ENCODE measurements at regions not wholly inside any gene's neighbourhood (a gene's known extent, or its start where the extent isn't known, plus 50 kb on each side); places are given as distances from the start of the nearest gene placed in this dataset.
A peak's percentile ranks its signal among the peaks of the same experiment; 100 is the strongest.

- WGBS, 5 donors: 90 to 95% (median 91%) methylated on average over 4 of the region's 4 CpGs
- no peaks in the 10 kb centered on the region for H3K4me1 ChIP-seq
- no peaks in the 10 kb centered on the region for H3K27me3 ChIP-seq
- no peaks in the 10 kb centered on the region for H3K9me3 ChIP-seq
- no peak overlapping the region for H3K4me3 ChIP-seq
- TF ChIP-seq EP300 (IDR thresholded peaks at IDR 0.05) (no peak), POLR2AphosphoS5 (IDR thresholded peaks at IDR 0.05) (no peak), CTCF (IDR thresholded peaks at IDR 0.05) (no peak), POLR2A (IDR thresholded peaks at IDR 0.05) (no peak)
- intact Hi-C loops (cut with DNase I; ENCODE audit: low total_unique reads): no loop called here
- H3K36me3 ChIP-seq: no peaks in the 10 kb centered on the region
- no peak overlapping the region for H3K27ac ChIP-seq
- DNase-seq: no peak
These were observed 50.8 kb upstream of the INCENP start for GRCh38 chr11:62073061-62073460.

GRCh38 chr11:62071408-62071807, 52.4 kb upstream of the INCENP start:
- Histone ChIP-seq H3K27ac (no peak overlapping the region), H3K4me3 (no peak overlapping the region), H3K27me3 (no peaks in the 10 kb centered on the region), H3K9me3 (no peaks in the 10 kb centered on the region), H3K4me1 (no peaks in the 10 kb centered on the region), H3K36me3 (no peaks in the 10 kb centered on the region)
- TF ChIP-seq CTCF (IDR thresholded peaks at IDR 0.05) (no peak), EP300 (IDR thresholded peaks at IDR 0.05) (no peak), POLR2AphosphoS5 (IDR thresholded peaks at IDR 0.05) (no peak), POLR2A (IDR thresholded peaks at IDR 0.05) (no peak)
- DNase-seq: no peak
- intact Hi-C loops (cut with DNase I; ENCODE audit: low total_unique reads): no loop called here
- WGBS, 5 donors: 88 to 96% (median 89%) methylated on average over 3 of the region's 3 CpGs

GRCh38 chr11:62069986-62070919, 53.6 kb upstream of the INCENP start:
- 69 to 75% (median 73%) methylated on average over 15 of the region's 15 CpGs for WGBS, 5 donors
- no peak for TF ChIP-seq POLR2AphosphoS5 (IDR thresholded peaks at IDR 0.05)
- no peak for TF ChIP-seq POLR2A (IDR thresholded peaks at IDR 0.05)
- no peak for TF ChIP-seq CTCF (IDR thresholded peaks at IDR 0.05)
- H3K4me3 ChIP-seq: no peak overlapping the region
- intact Hi-C loops (cut with DNase I; ENCODE audit: low total_unique reads): loop anchor here (10.0 kb wide), 1 partner anchor 115 kb away; the partner anchor contains the start of gene BEST1
- no peaks in the 10 kb centered on the region for H3K36me3 ChIP-seq
- no peaks in the 10 kb centered on the region for H3K27me3 ChIP-seq
- no peak overlapping the region for H3K27ac ChIP-seq
- peak in 1 of 2 donors; percentile 12 for DNase-seq
- no peaks in the 10 kb centered on the region for H3K9me3 ChIP-seq
- no peaks in the 10 kb centered on the region for H3K4me1 ChIP-seq

GRCh38 chr11:62069374-62069773, 54.4 kb upstream of the INCENP start:
- no peak overlapping the region for H3K27ac ChIP-seq
- H3K4me3 ChIP-seq: no peak overlapping the region
- intact Hi-C loops (cut with DNase I; ENCODE audit: low total_unique reads): loop anchor here (10.0 kb wide), 1 partner anchor 115 kb away; the partner anchor contains the start of gene BEST1
- DNase-seq: no peak
- H3K36me3 ChIP-seq: no peaks in the 10 kb centered on the region
- H3K9me3 ChIP-seq: no peaks in the 10 kb centered on the region
- H3K27me3 ChIP-seq: no peaks in the 10 kb centered on the region
- WGBS, 5 donors: 60 to 79% (median 69%) methylated on average over 8 of the region's 8 CpGs
- H3K4me1 ChIP-seq: no peaks in the 10 kb centered on the region
- TF ChIP-seq POLR2AphosphoS5 (IDR thresholded peaks at IDR 0.05) (no peak), CTCF (IDR thresholded peaks at IDR 0.05) (no peak), POLR2A (IDR thresholded peaks at IDR 0.05) (no peak), EP300 (IDR thresholded peaks at IDR 0.05) (no peak)
